Right lobe of liver (tissue), 6 donors: ENCODE measurements at regions not wholly inside any gene's neighbourhood (a gene's known extent, or its start where the extent isn't known, plus 50 kb on each side); places are given as distances from the start of the nearest gene placed in this dataset.

Source experiments
- ATAC-seq, 4 donors: fragments of 200-7000 bp; cut with Tn5 transposase; one replicate each; pipeline ENCODE4 v1.9.1; 2020; ENCODE audit warnings: mild to moderate bottlenecking in 4 of 4, moderate library complexity in 4 of 4
- DNase-seq, 3 donors: peaks; one replicate each; pipeline ENCODE4 v3.0.0-alpha.2; 2020
- H3K27ac ChIP-seq, 3 donors: fragments of 200-600 bp; one replicate each; pipeline ENCODE4 v1.8.0; 2022
- H3K27me3 ChIP-seq, 2 donors: fragments of 200-600 bp; one replicate each; pipeline ENCODE4 v1.8.0; 2022
- H3K36me3 ChIP-seq, 4 donors: fragments of 200-600 bp; sonication (generic) in 1 of 4; one replicate each; pipeline versions ENCODE4 v1.5.1 to v1.8.0; 2017 to 2022; ENCODE audit warnings: control low read depth in 1 of 4
- H3K4me1 ChIP-seq, 4 donors: fragments of 200-600 bp; sonication (generic) in 1 of 4; one replicate each; pipeline versions ENCODE4 v1.5.1 to v1.8.0; 2017 to 2022; ENCODE audit warnings: control low read depth in 1 of 4
- H3K4me3 ChIP-seq, 3 donors: fragments of 200-600 bp; one replicate each; pipeline ENCODE4 v1.8.0; 2022
- H3K9me3 ChIP-seq, 4 donors: fragments of 200-600 bp; sonication (generic) in 1 of 4; one replicate each; pipeline versions ENCODE4 v1.5.1 to v1.8.0; 2017 to 2022; ENCODE audit warnings: control low read depth in 1 of 4
- CTCF ChIP-seq, 4 donors: fragments of 200-600 bp in 3 of 4; fragments of 450-650 bp in 1 of 4; IDR thresholded peaks; one replicate each; pipeline versions ENCODE4 v1.5.1 to v1.8.0; 2016 to 2022; ENCODE audit warnings: antibody characterized with exemption in 4 of 4, mild to moderate bottlenecking in 2 of 4
- POLR2A ChIP-seq: fragments of 450-650 bp; IDR thresholded peaks from one replicate; pipeline ENCODE4 v1.6.1; 2017; ENCODE audit warnings: antibody characterized with exemption, mild to moderate bottlenecking
- WGBS: methylation state at CpG from one replicate; pipeline ENCODE4 v1.1.6; 2018; ENCODE audit warnings: low coverage, low lambda C conversion rate; ENCODE audit not compliant: insufficient coverage; ENCODE audit errors: missing lambda C conversion rate; 5-methylcytosine and 5-hydroxymethylcytosine counted together
- intact Hi-C, 2 donors: fragments of 100-400 bp; cut with DNase I; formaldehyde crosslinking; loops; one replicate each; pipeline versions ENCODE4 v1.11.2 to v1.14.1; 2022
- donor health status: DM: no; HTN: yes; CAD: no.
- donor health status: DM: no; HTN: no; CAD: no.
- donor health status: DM: no; HTN: no; CAD: no.
- donor health status: DM: no; HTN: yes; CAD: no.
- donor health status: DM: no; HTN: yes; CAD: no.

- no peaks in the 10 kb centered on the region for H3K9me3 ChIP-seq
- no peak overlapping the region for H3K27ac ChIP-seq
- TF ChIP-seq POLR2A, result no peak
- no peak for TF ChIP-seq CTCF (IDR thresholded peaks at IDR 0.05)
- ATAC-seq, result no peak
- H3K4me3 ChIP-seq, result no peak overlapping the region
- no peaks in the 10 kb centered on the region for H3K36me3 ChIP-seq
- intact Hi-C loops, result no loop called here
- no peaks in the 10 kb centered on the region for H3K27me3 ChIP-seq
- DNase-seq, result no peak
- H3K4me1 ChIP-seq, result no peaks in the 10 kb centered on the region
Measured at GRCh38 chr18:55790296-55790695, 202.3 kb upstream of the TCF4 start.

GRCh38 chr18:55787536-55788073 is 199.6 kb upstream of the TCF4 start:
- no peaks in the 10 kb centered on the region for H3K4me1 ChIP-seq
- ATAC-seq, result no peak
- H3K27me3 ChIP-seq, result no peaks in the 10 kb centered on the region
- no peaks in the 10 kb centered on the region for H3K9me3 ChIP-seq
- H3K36me3 ChIP-seq, result no peaks in the 10 kb centered on the region
- no peak overlapping the region for H3K4me3 ChIP-seq
- TF ChIP-seq POLR2A, result no peak
- TF ChIP-seq CTCF (IDR thresholded peaks at IDR 0.05), result no peak
- WGBS, result 47% methylated on average over 3 of the region's 3 CpGs
- no peak overlapping the region for H3K27ac ChIP-seq
- intact Hi-C loops, result no loop called here
- no peak for DNase-seq

GRCh38 chr18:55786651-55787272 is 198.8 kb upstream of the TCF4 start:
- TF ChIP-seq CTCF (IDR thresholded peaks at IDR 0.05), result no peak
- TF ChIP-seq POLR2A, result no peak
- ATAC-seq (no peak), DNase-seq (no peak)
- no peaks in the 10 kb centered on the region for H3K27me3 ChIP-seq
- no peaks in the 10 kb centered on the region for H3K4me1 ChIP-seq
- no peaks in the 10 kb centered on the region for H3K36me3 ChIP-seq
- 62% methylated on average over 2 of the region's 2 CpGs for WGBS
- intact Hi-C loops, result no loop called here
- no peak overlapping the region for H3K4me3 ChIP-seq
- no peaks in the 10 kb centered on the region for H3K9me3 ChIP-seq
- no peak overlapping the region for H3K27ac ChIP-seq

- H3K36me3 ChIP-seq, result no peaks in the 10 kb centered on the region
- no peak for TF ChIP-seq CTCF (IDR thresholded peaks at IDR 0.05)
- no peak for TF ChIP-seq POLR2A
- ATAC-seq (no peak), DNase-seq (no peak)
- no peak overlapping the region for H3K4me3 ChIP-seq
- H3K9me3 ChIP-seq, result no peaks in the 10 kb centered on the region
- 55% methylated on average over 2 of the region's 2 CpGs for WGBS
- H3K4me1 ChIP-seq, result peaks cover 0 to 9% (median 0%) of the 10 kb centered on the region in 4 donors
- H3K27me3 ChIP-seq, result peaks cover 0 to 8% of the 10 kb centered on the region in 2 donors
- no peak overlapping the region for H3K27ac ChIP-seq
- intact Hi-C loops, result no loop called here
Measured at GRCh38 chr18:55783921-55784320, 195.9 kb upstream of the TCF4 start.
